Calu3 (cell line): ENCODE measurements at regions not wholly inside any gene's neighbourhood (a gene's known extent, or its start where the extent isn't known, plus 50 kb on each side); places are given as distances from the start of the nearest gene placed in this dataset.

Source experiments
- BruUV-seq: library from RNA; stranded (reverse); fragments of 400-500 nt; replicated peaks from 2 replicates; lab custom pipeline; 2021; lab: Mats Ljungman, UMichigan
- CTCF ChIA-PET: fragments of 300-600 bp; sonication (Branson Sonifier 250); formaldehyde crosslinking; loops from one replicate; lab custom pipeline; 2022; ENCODE audit warnings: antibody characterized with exemption; lab: Charles Lee
- DNase-seq: peaks from one replicate; pipeline ENCODE4 v3.0.0; 2022
- H3K27ac Mint-ChIP-seq: one replicate; pipeline ENCODE4 v1.8.0; 2022; ENCODE audit warnings: mixed read lengths; ENCODE audit not compliant: unreplicated experiment
- H3K27me3 Mint-ChIP-seq: one replicate; pipeline ENCODE4 v1.8.0; 2022; ENCODE audit warnings: mixed read lengths; ENCODE audit not compliant: unreplicated experiment
- H3K36me3 Mint-ChIP-seq: one replicate; pipeline ENCODE4 v1.8.0; 2022; ENCODE audit warnings: mild to moderate bottlenecking, moderate library complexity, mixed read lengths; ENCODE audit not compliant: insufficient read depth, unreplicated experiment
- H3K4me1 Mint-ChIP-seq: one replicate; pipeline ENCODE4 v1.8.0; 2022; ENCODE audit warnings: mild to moderate bottlenecking, low read depth, mixed read lengths; ENCODE audit not compliant: unreplicated experiment
- H3K4me3 Mint-ChIP-seq: one replicate; pipeline ENCODE4 v1.8.0; 2022; ENCODE audit warnings: mild to moderate bottlenecking, low read depth, moderate library complexity, mixed read lengths; ENCODE audit not compliant: unreplicated experiment
- H3K9me3 Mint-ChIP-seq: one replicate; pipeline ENCODE4 v1.8.0; 2022; ENCODE audit warnings: low read depth, mixed read lengths; ENCODE audit not compliant: unreplicated experiment
- intact Hi-C: fragments of 100-400 bp; cut with micrococcal nuclease; formaldehyde crosslinking; loops from one replicate; pipeline ENCODE4 v1.10.0; 2022; ENCODE audit not compliant: unreplicated experiment
- TF ChIP-seq, protein P1 (sequence below): fragments of 200-600 bp; IDR thresholded peaks from one replicate; pipeline ENCODE4 v1.8.0; 2022; ENCODE audit warnings: antibody characterized with exemption; ENCODE audit not compliant: unreplicated experiment

DNA sequence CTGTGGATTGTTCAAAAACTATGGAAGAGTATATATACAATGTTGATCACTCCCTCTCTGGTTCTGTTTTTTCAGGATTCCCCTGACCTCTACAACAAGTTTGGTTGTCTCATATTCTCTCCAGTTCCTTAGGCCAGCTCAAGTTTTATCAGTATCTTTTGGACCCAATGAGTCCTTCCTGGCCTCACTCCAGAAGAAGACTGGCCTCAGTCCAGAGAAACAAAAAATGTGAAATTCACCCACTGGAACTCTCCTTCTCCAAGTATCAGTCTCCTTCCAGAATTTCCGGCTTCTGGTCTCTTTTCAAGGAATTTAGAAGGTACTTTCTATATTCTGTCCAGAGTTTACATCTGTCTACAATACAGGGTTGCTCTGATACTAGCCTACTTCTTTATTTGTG lies 537.8 kb upstream of the FTMT start:
- CTCF ChIA-PET: no interaction called here
- Mint-ChIP-seq H3K27me3 (no peaks in the 10 kb centered on the region), H3K9me3 (peaks cover 7% of the 10 kb centered on the region), H3K4me3 (no peak overlapping the region), H3K27ac (no peak overlapping the region), H3K4me1 (peaks cover 24% of the 10 kb centered on the region), H3K36me3 (no peaks in the 10 kb centered on the region)
- TF ChIP-seq, protein P1, sequence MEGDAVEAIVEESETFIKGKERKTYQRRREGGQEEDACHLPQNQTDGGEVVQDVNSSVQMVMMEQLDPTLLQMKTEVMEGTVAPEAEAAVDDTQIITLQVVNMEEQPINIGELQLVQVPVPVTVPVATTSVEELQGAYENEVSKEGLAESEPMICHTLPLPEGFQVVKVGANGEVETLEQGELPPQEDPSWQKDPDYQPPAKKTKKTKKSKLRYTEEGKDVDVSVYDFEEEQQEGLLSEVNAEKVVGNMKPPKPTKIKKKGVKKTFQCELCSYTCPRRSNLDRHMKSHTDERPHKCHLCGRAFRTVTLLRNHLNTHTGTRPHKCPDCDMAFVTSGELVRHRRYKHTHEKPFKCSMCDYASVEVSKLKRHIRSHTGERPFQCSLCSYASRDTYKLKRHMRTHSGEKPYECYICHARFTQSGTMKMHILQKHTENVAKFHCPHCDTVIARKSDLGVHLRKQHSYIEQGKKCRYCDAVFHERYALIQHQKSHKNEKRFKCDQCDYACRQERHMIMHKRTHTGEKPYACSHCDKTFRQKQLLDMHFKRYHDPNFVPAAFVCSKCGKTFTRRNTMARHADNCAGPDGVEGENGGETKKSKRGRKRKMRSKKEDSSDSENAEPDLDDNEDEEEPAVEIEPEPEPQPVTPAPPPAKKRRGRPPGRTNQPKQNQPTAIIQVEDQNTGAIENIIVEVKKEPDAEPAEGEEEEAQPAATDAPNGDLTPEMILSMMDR: no peak
- no peak for DNase-seq
- intact Hi-C loops: no loop called here
- no TSS peak for BruUV-seq

DNA sequence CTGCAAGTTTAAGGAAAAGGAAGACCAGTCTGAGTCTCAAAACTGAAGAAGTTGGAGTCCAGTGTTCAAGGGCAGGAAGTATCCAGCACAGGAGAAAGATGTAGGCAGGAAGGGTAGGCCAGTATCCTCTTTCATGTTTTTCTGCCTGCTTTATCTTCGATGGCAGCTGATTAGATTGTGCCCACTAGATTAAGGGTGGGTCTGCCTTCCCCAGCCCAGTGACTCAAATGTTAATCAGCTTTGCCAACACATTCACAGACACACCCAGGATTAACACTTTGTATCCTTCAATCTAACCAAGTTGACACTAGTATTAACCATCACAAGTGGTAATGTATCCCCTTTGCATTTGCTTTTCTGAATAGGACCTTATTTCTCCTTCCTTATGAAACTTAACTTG lies 535.9 kb upstream of the FTMT start:
- intact Hi-C loops: no loop called here
- DNase-seq: peak; percentile 22
- Mint-ChIP-seq H3K4me3 (no peak overlapping the region), H3K36me3 (no peaks in the 10 kb centered on the region), H3K9me3 (peaks cover 11% of the 10 kb centered on the region), H3K27ac (no peak overlapping the region), H3K27me3 (no peaks in the 10 kb centered on the region), H3K4me1 (peaks cover 24% of the 10 kb centered on the region)
- TF ChIP-seq, protein P1: no peak
- CTCF ChIA-PET: no interaction called here
- no TSS peak for BruUV-seq

DNA sequence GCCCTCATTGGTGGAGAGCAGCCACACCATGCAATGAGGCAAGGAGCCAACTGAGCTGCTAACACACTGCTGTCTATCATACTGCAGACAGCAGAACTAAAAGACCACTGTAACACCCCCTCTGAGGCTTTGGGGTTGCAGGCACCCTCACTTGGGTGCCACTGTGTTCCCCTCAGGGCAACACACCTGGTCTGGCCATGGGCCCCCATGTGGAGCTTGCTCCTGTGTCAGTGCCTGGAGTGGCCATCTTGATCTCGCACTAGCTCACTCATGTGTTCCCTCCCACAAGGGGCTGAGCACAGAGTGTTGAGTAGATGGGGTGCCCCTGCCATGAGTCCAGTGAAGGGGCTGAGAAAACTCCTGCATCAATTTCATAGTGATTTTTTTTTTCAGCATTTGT lies 532.4 kb upstream of the FTMT start:
- Mint-ChIP-seq H3K9me3 (peaks cover 11% of the 10 kb centered on the region), H3K4me1 (peaks cover 24% of the 10 kb centered on the region)

DNA sequence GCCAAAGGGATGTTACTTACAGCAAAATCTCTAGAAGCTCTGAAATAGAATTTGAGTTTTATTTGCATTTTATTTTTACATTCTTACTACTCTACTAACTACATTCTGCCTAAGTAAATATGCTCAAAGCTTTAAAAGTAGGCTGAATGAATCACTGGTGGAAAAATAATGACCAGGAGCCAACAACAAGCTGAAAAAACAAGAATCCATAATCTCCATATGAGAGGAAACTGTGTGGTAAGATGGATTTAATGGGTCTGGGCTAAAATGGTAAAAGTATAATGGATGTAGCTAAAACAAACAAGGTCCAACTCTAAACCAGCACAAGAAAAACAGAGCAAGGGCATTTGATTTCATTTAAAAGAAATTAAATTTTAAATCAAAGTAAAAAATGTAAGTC lies 525.8 kb upstream of the FTMT start:
- H3K4me1 Mint-ChIP-seq: no peaks in the 10 kb centered on the region
- no peaks in the 10 kb centered on the region for H3K36me3 Mint-ChIP-seq
- CTCF ChIA-PET: no interaction called here
- no peak overlapping the region for H3K4me3 Mint-ChIP-seq
- DNase-seq: no peak
- no peaks in the 10 kb centered on the region for H3K9me3 Mint-ChIP-seq
- no peak overlapping the region for H3K27ac Mint-ChIP-seq
- H3K27me3 Mint-ChIP-seq: no peaks in the 10 kb centered on the region
- BruUV-seq: no TSS peak
- TF ChIP-seq, protein P1: no peak
- intact Hi-C loops: loop anchor here (5.0 kb wide), 1 partner anchor 1224 kb away; no protein-coding TSS in a partner anchor

More for the DNA sequence above, 532.4 kb upstream of the FTMT start:
- Mint-ChIP-seq H3K27me3 (no peaks in the 10 kb centered on the region), H3K36me3 (no peaks in the 10 kb centered on the region), H3K4me3 (no peak overlapping the region), H3K27ac (no peak overlapping the region)
- intact Hi-C loops: no loop called here
- TF ChIP-seq, protein P1: no peak
- CTCF ChIA-PET: interaction anchor here (0.7 kb wide), 1 partner anchor 1050 kb away, joined by 3 read pairs; no protein-coding TSS in a partner anchor
- DNase-seq: no peak
- no TSS peak for BruUV-seq
